Smooth muscle cell (in vitro differentiated cells): ENCODE measurements at regions not wholly inside any gene's neighbourhood (a gene's known extent, or its start where the extent isn't known, plus 50 kb on each side); places are given as distances from the start of the nearest gene placed in this dataset.

Source experiments
- DNase-seq: peaks from one replicate; lab custom pipeline; 2025; ENCODE audit not compliant: unreplicated experiment; lab: John Stamatoyannopoulos, UW
- H2AFZ ChIP-seq: fragments of 200-600 bp; sonication (generic); 2 replicates; pipeline ENCODE4 v1.6.0; 2016; ENCODE audit warnings: antibody characterized with exemption, low read depth, mild to moderate bottlenecking
- H3F3A ChIP-seq: fragments of 200-600 bp; sonication (generic); 2 replicates; pipeline ENCODE4 v1.6.0; 2017; ENCODE audit warnings: antibody characterized with exemption, low read depth
- H3K27ac ChIP-seq: fragments of 200-600 bp; sonication (generic); 2 replicates; pipeline ENCODE4 v1.5.1; 2016; ENCODE audit warnings: low read depth, mild to moderate bottlenecking
- H3K27me3 ChIP-seq: fragments of 200-600 bp; sonication (generic); 2 replicates; pipeline ENCODE4 v1.6.1; 2016; ENCODE audit warnings: low read depth, mild to moderate bottlenecking
- H3K36me3 ChIP-seq: fragments of 200-600 bp; sonication (generic); 2 replicates; pipeline ENCODE4 v1.5.1; 2016; ENCODE audit warnings: low read depth
- H3K4me1 ChIP-seq: fragments of 200-600 bp; sonication (generic); 2 replicates; pipeline ENCODE4 v1.5.1; 2016; ENCODE audit warnings: low read depth
- H3K4me2 ChIP-seq: fragments of 200-600 bp; sonication (generic); 2 replicates; pipeline ENCODE4 v1.6.0; 2016; ENCODE audit warnings: mild to moderate bottlenecking
- H3K4me3 ChIP-seq: fragments of 200-600 bp; sonication (generic); 2 replicates; pipeline ENCODE4 v1.5.1; 2016; ENCODE audit warnings: mild to moderate bottlenecking
- H3K79me2 ChIP-seq: fragments of 200-600 bp; sonication (generic); 2 replicates; pipeline ENCODE4 v1.6.0; 2016; ENCODE audit warnings: low read depth, mild to moderate bottlenecking
- H3K9ac ChIP-seq: fragments of 200-600 bp; sonication (generic); 2 replicates; pipeline ENCODE4 v1.6.0; 2016; ENCODE audit warnings: low read depth
- H3K9me3 ChIP-seq: fragments of 200-600 bp; sonication (generic); replicated peaks from 2 replicates; pipeline ENCODE4 v1.5.1; 2016; ENCODE audit warnings: low read depth
- H4K20me1 ChIP-seq: fragments of 200-600 bp; sonication (generic); 2 replicates; pipeline ENCODE4 v1.6.0; 2016; ENCODE audit warnings: low read depth
- WGBS: methylation state at CpG from one replicate; pipeline ENCODE4 v1.1.7; 2016; ENCODE audit warnings: low lambda C conversion rate; 5-methylcytosine and 5-hydroxymethylcytosine counted together
- TF ChIP-seq, protein P1 (sequence below): fragments of 200-600 bp; sonication (generic); IDR thresholded peaks from 2 replicates; pipeline ENCODE4 v1.5.1; 2017; ENCODE audit warnings: borderline replicate concordance, mild to moderate bottlenecking, antibody characterized with exemption; ENCODE audit not compliant: insufficient read depth, poor library complexity, severe bottlenecking

DNA sequence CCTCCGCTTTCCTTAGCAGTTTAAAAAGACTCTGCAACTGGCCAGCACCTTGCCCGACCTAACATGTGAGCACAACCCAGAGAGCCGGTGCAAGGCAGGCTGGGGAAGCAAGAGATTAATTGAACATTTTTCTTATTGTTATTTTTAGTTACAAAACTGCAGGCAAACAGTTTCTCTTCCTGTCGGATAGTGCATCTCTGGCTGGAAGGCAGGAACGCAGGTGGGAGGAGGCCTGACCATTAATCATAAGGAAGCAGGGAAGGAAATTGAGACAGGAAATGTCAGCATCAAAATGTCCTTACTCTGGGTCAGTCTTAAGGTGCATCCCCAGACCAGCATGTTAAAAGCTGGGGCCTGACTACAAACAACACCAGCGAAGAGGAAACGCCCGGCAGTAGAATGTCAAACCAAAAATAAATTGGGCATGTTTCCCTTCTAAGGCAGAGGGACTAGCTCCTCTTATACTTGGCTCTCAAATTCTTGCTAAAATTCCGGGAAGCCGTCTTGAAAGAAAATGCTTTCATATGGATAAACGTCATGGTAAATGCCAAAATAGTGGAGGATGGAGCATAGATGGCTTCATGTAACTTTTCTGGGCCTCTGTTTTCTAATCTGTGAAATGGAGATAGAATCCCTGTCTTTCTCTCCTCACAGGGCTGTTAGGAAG, 226.8 kb downstream of the RAP2A start:
- Histone ChIP-seq H2AFZ (no peak overlapping the region), H3K9ac (no peak overlapping the region), H4K20me1 (no peaks in the 10 kb centered on the region), H3K36me3 (no peaks in the 10 kb centered on the region), H3K9me3 (no peaks in the 10 kb centered on the region), H3K27me3 (no peaks in the 10 kb centered on the region), H3K4me1 (no peaks in the 10 kb centered on the region), H3K79me2 (no peaks in the 10 kb centered on the region), H3K4me3 (no peak overlapping the region), H3K4me2 (no peak overlapping the region), H3F3A (no peaks in the 10 kb centered on the region), H3K27ac (no peak overlapping the region)
- no peak for DNase-seq
- TF ChIP-seq, protein P1, sequence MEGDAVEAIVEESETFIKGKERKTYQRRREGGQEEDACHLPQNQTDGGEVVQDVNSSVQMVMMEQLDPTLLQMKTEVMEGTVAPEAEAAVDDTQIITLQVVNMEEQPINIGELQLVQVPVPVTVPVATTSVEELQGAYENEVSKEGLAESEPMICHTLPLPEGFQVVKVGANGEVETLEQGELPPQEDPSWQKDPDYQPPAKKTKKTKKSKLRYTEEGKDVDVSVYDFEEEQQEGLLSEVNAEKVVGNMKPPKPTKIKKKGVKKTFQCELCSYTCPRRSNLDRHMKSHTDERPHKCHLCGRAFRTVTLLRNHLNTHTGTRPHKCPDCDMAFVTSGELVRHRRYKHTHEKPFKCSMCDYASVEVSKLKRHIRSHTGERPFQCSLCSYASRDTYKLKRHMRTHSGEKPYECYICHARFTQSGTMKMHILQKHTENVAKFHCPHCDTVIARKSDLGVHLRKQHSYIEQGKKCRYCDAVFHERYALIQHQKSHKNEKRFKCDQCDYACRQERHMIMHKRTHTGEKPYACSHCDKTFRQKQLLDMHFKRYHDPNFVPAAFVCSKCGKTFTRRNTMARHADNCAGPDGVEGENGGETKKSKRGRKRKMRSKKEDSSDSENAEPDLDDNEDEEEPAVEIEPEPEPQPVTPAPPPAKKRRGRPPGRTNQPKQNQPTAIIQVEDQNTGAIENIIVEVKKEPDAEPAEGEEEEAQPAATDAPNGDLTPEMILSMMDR, result no peak
- 89% methylated on average over 11 of the region's 11 CpGs for WGBS

DNA sequence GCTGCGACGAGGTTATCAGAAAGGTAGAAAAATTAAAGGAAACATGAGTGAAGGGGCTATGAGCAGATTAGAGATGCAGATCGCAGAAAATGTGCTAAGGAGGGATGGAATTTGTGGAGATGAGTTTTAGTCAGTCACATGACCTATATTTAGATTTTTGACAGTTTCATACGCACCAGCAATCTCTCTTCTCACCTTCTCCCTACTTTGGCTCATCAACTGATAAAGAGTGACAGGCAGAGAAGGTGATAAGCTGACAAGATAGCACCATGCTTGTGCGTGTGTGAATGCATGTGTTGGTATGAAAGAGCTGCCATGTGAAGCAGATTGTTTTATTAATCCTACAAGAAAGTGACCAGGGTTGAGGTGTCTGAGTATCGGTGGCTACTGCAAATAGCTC, 252.6 kb downstream of the RAP2A start:
- Histone ChIP-seq H4K20me1 (no peaks in the 10 kb centered on the region), H3K79me2 (no peaks in the 10 kb centered on the region), H3K27me3 (no peaks in the 10 kb centered on the region), H3K36me3 (no peaks in the 10 kb centered on the region), H3K9ac (no peak overlapping the region), H3F3A (no peaks in the 10 kb centered on the region), H3K27ac (no peak overlapping the region), H3K4me2 (no peak overlapping the region), H2AFZ (no peak overlapping the region), H3K4me3 (no peak overlapping the region), H3K9me3 (no peaks in the 10 kb centered on the region), H3K4me1 (no peaks in the 10 kb centered on the region)
- WGBS, result 87% methylated on average over 6 of the region's 6 CpGs
- TF ChIP-seq, protein P1, result no peak
- no peak for DNase-seq

DNA sequence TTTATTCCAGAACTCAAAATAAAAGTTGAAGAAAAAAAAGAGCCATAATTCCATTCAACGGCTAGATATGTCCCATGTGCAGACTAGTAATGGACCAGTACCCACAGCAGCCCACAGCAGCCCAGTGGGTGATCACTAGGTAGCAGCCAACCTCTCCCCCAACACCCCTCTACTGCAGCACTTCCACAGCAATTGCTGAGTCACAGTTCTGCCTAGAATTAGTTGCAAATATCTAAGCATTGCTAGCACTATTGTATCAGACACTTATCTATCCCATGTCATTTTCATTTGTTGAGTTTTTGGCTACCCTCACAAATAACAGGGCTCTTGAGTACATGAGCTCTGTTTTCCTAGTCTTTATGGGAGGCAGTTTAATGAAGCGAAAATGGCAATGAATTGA, 258.7 kb downstream of the RAP2A start:
- Histone ChIP-seq H3K9me3 (no peaks in the 10 kb centered on the region), H3K79me2 (no peaks in the 10 kb centered on the region), H3K4me2 (no peak overlapping the region), H3K9ac (no peak overlapping the region), H3K27ac (no peak overlapping the region), H3K27me3 (no peaks in the 10 kb centered on the region), H3K36me3 (no peaks in the 10 kb centered on the region), H3F3A (no peaks in the 10 kb centered on the region), H3K4me1 (no peaks in the 10 kb centered on the region), H4K20me1 (no peaks in the 10 kb centered on the region), H2AFZ (no peak overlapping the region), H3K4me3 (no peak overlapping the region)
- WGBS, result 99% methylated on average over 2 of the region's 2 CpGs
- TF ChIP-seq, protein P1, result no peak
- DNase-seq, result no peak

DNA sequence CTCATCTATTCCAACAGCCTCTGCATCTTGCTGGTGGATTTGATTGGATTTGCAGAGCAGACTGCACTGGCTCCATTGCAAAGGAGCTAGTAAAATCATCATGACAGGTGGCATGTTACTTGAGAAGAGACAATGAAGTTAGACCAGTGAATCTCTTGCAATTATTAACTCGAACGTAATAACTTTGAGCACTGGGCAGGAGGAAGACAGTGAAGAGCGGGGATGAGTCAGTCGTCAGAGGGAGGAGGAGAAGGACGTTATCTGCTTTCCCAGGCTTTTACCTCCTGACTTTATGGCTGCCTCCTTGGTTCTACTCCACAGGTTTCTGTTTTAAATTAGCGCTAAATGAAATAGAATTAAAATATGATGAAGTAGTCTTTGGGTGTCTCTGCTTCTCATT, 257.8 kb upstream of the IPO5 start:
- Histone ChIP-seq H3K27me3 (no peaks in the 10 kb centered on the region), H3K4me3 (no peak overlapping the region)
- WGBS, result 72% methylated on average over 6 of the region's 6 CpGs

More for the DNA sequence above, 257.8 kb upstream of the IPO5 start:
- no peaks in the 10 kb centered on the region for H3K9me3 ChIP-seq
- no peak overlapping the region for H2AFZ ChIP-seq
- H3K9ac ChIP-seq, result no peak overlapping the region
- no peaks in the 10 kb centered on the region for H4K20me1 ChIP-seq
- H3K4me1 ChIP-seq, result no peaks in the 10 kb centered on the region
- TF ChIP-seq, protein P1, result no peak
- no peak overlapping the region for H3K4me2 ChIP-seq
- no peaks in the 10 kb centered on the region for H3F3A ChIP-seq
- no peaks in the 10 kb centered on the region for H3K36me3 ChIP-seq
- H3K79me2 ChIP-seq, result no peaks in the 10 kb centered on the region
- no peak for DNase-seq
- no peak overlapping the region for H3K27ac ChIP-seq
